WTC11 (cell line): ENCODE measurements at regions not wholly inside any gene's neighbourhood (a gene's known extent, or its start where the extent isn't known, plus 50 kb on each side); places are given as distances from the start of the nearest gene placed in this dataset.

Source experiments
- ATAC-seq: fragments of 200-7000 bp; cut with Tn5 transposase; 2 replicates; pipeline ENCODE4 v1.10.0; 2021; ENCODE audit warnings: mild to moderate bottlenecking, moderate library complexity
- CTCF ChIA-PET: fragments of 300-600 bp; sonication (Branson Sonifier 250); formaldehyde crosslinking; loops from one replicate; lab custom pipeline; 2021; ENCODE audit warnings: antibody characterized with exemption; lab: Charles Lee
- POLR2A ChIA-PET: fragments of 350-600 bp; sonication (Branson Sonifier 250); formaldehyde crosslinking; loops from one replicate; lab custom pipeline; 2021; ENCODE audit warnings: antibody characterized with exemption; lab: Charles Lee
- DNase-seq: peaks from one replicate; pipeline ENCODE4 v3.0.0; 2021; ENCODE audit warnings: low spot score
- H3K27ac Mint-ChIP-seq: 2 replicates; pipeline ENCODE4 v1.8.0; 2021; ENCODE audit warnings: mixed read lengths
- H3K27me3 Mint-ChIP-seq: 2 replicates; pipeline ENCODE4 v1.8.0; 2021; ENCODE audit warnings: low read depth, mild to moderate bottlenecking, moderate library complexity, mixed read lengths
- H3K36me3 Mint-ChIP-seq: 2 replicates; pipeline ENCODE4 v1.8.0; 2021; ENCODE audit warnings: mixed read lengths
- H3K4me1 Mint-ChIP-seq: 2 replicates; pipeline ENCODE4 v1.8.0; 2022; ENCODE audit warnings: mixed read lengths
- H3K4me3 Mint-ChIP-seq: 2 replicates; pipeline ENCODE4 v1.8.0; 2021; ENCODE audit warnings: mild to moderate bottlenecking, moderate library complexity, mixed read lengths
- H3K9me3 Mint-ChIP-seq: 2 replicates; pipeline ENCODE4 v1.8.0; 2021; ENCODE audit warnings: mixed read lengths
- AFF4 ChIP-seq: sonication (generic); formaldehyde crosslinking; IDR thresholded peaks from 2 replicates; pipeline ENCODE4 v1.8.1; 2023; ENCODE audit warnings: mild to moderate bottlenecking, missing genetic modification reagents, borderline replicate concordance
- ATF1 ChIP-seq: sonication (generic); formaldehyde crosslinking; IDR thresholded peaks from 2 replicates; pipeline ENCODE4 v1.8.1; 2023; ENCODE audit warnings: mild to moderate bottlenecking, moderate library complexity, missing genetic modification reagents
- CREM ChIP-seq: sonication (generic); formaldehyde crosslinking; IDR thresholded peaks from 2 replicates; pipeline ENCODE4 v1.8.1; 2022; ENCODE audit warnings: mild to moderate bottlenecking, missing genetic modification reagents, moderate library complexity
- CTCF ChIP-seq: fragments of 200-600 bp; IDR thresholded peaks from 2 replicates; pipeline ENCODE4 v1.8.0; 2022; ENCODE audit warnings: antibody characterized with exemption
- NFATC4 ChIP-seq: fragments of 250-450 bp; sonication (Bioruptor Pico); IDR thresholded peaks from 2 replicates; pipeline ENCODE4 v1.9.0; 2021; ENCODE audit warnings: mild to moderate bottlenecking
- NR2C2 ChIP-seq: sonication (generic); formaldehyde crosslinking; IDR thresholded peaks from 2 replicates; pipeline ENCODE4 v1.8.0; 2022; ENCODE audit warnings: mild to moderate bottlenecking, missing genetic modification reagents
- OVOL2 ChIP-seq: fragments of 250-450 bp; sonication (Bioruptor Pico); IDR thresholded peaks from 2 replicates; pipeline ENCODE4 v1.9.0; 2021; ENCODE audit warnings: mild to moderate bottlenecking, borderline replicate concordance
- SMAD4 ChIP-seq: sonication (generic); formaldehyde crosslinking; IDR thresholded peaks from 2 replicates; pipeline ENCODE4 v1.8.0; 2022; ENCODE audit warnings: mild to moderate bottlenecking, missing genetic modification reagents
- STAT6 ChIP-seq: sonication (generic); formaldehyde crosslinking; conservative IDR thresholded peaks from 2 replicates; pipeline ENCODE4 v1.8.1; 2023; ENCODE audit warnings: mild to moderate bottlenecking, low read depth, missing genetic modification reagents, moderate library complexity
- TCF7 ChIP-seq: sonication (generic); formaldehyde crosslinking; IDR thresholded peaks from 2 replicates; pipeline ENCODE4 v1.8.0; 2022; ENCODE audit warnings: mild to moderate bottlenecking, low read depth, missing genetic modification reagents, moderate library complexity
- ZMAT4 ChIP-seq: fragments of 250-450 bp; sonication (Bioruptor Pico); IDR thresholded peaks from 2 replicates; pipeline ENCODE4 v1.9.0; 2021; ENCODE audit warnings: mild to moderate bottlenecking
- ZNF512 ChIP-seq: sonication (generic); formaldehyde crosslinking; IDR thresholded peaks from 2 replicates; pipeline ENCODE4 v1.8.1; 2022; ENCODE audit warnings: missing genetic modification reagents, borderline replicate concordance
- TF ChIP-seq, protein P1 (sequence below): fragments of 250-450 bp; sonication (Bioruptor Pico); IDR thresholded peaks from 2 replicates; pipeline ENCODE4 v1.8.0; 2021; ENCODE audit warnings: mild to moderate bottlenecking
- TF ChIP-seq, protein P2 (sequence below): fragments of 250-450 bp; sonication (Bioruptor Pico); IDR thresholded peaks from 2 replicates; pipeline ENCODE4 v1.9.0; 2021; ENCODE audit warnings: mild to moderate bottlenecking
- TF ChIP-seq, protein P3 (sequence below): sonication (generic); formaldehyde crosslinking; IDR thresholded peaks from 2 replicates; pipeline ENCODE4 v1.8.1; 2023; ENCODE audit warnings: mild to moderate bottlenecking, missing genetic modification reagents

GRCh38 chr1:4044967-4045366, 144.9 kb upstream of the C1orf174 start:
- no peak for ATAC-seq
- H3K9me3 Mint-ChIP-seq, result peaks cover 62% of the 10 kb centered on the region
- peaks cover 11% of the 10 kb centered on the region for H3K27me3 Mint-ChIP-seq
- H3K36me3 Mint-ChIP-seq, result peaks cover 51% of the 10 kb centered on the region
- DNase-seq, result no peak
- no peak overlapping the region for H3K27ac Mint-ChIP-seq
- POLR2A ChIA-PET, result no interaction called here
- H3K4me1 Mint-ChIP-seq, result no peaks in the 10 kb centered on the region
- TF ChIP-seq, protein P1, sequence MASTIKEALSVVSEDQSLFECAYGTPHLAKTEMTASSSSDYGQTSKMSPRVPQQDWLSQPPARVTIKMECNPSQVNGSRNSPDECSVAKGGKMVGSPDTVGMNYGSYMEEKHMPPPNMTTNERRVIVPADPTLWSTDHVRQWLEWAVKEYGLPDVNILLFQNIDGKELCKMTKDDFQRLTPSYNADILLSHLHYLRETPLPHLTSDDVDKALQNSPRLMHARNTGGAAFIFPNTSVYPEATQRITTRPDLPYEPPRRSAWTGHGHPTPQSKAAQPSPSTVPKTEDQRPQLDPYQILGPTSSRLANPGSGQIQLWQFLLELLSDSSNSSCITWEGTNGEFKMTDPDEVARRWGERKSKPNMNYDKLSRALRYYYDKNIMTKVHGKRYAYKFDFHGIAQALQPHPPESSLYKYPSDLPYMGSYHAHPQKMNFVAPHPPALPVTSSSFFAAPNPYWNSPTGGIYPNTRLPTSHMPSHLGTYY (CRISPR knock-in tag), result no peak
- TF ChIP-seq SMAD4 (CRISPR knock-in tag) (no peak), NR2C2 (no peak), OVOL2 (CRISPR knock-in tag) (no peak), AFF4 (CRISPR knock-in tag) (no peak), CREM (CRISPR knock-in tag) (no peak)
- TF ChIP-seq, protein P2, sequence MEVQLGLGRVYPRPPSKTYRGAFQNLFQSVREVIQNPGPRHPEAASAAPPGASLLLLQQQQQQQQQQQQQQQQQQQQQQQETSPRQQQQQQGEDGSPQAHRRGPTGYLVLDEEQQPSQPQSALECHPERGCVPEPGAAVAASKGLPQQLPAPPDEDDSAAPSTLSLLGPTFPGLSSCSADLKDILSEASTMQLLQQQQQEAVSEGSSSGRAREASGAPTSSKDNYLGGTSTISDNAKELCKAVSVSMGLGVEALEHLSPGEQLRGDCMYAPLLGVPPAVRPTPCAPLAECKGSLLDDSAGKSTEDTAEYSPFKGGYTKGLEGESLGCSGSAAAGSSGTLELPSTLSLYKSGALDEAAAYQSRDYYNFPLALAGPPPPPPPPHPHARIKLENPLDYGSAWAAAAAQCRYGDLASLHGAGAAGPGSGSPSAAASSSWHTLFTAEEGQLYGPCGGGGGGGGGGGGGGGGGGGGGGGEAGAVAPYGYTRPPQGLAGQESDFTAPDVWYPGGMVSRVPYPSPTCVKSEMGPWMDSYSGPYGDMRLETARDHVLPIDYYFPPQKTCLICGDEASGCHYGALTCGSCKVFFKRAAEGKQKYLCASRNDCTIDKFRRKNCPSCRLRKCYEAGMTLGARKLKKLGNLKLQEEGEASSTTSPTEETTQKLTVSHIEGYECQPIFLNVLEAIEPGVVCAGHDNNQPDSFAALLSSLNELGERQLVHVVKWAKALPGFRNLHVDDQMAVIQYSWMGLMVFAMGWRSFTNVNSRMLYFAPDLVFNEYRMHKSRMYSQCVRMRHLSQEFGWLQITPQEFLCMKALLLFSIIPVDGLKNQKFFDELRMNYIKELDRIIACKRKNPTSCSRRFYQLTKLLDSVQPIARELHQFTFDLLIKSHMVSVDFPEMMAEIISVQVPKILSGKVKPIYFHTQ, result no peak
- H3K4me3 Mint-ChIP-seq, result no peak overlapping the region
- CTCF ChIA-PET, result no interaction called here

DNA sequence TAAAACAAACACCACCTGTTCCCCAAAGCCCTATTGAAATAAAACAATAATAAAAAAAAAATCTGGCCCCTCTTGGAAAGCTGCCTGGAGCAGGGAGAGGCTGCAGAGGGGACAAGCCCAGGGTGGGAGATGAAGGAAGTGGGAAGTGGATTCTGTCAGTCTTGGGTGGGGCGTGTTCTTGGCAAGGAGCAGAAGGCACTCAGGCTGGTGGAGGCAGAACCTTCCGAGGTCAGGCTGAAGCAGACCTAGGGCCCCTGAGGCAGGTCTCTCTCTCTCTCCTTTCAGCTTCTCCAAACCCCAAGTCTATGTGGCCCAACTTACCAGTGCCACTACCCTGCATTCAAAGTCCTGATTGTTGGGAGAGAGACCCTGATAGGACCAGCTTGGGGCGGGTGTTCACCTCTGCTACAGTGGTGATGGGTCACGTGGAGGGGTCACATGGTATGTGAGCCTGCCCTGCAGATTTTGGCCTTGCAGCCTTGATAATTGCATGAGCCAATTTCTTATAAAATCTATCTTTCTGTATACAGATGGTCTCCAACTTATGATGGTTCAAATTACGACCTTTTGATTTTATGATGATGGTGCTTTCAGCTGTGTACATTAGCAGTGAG, 145.4 kb upstream of the C1orf174 start:
- POLR2A ChIA-PET, result no interaction called here
- no peak for DNase-seq
- no peak for ATAC-seq
- H3K27me3 Mint-ChIP-seq, result peaks cover 11% of the 10 kb centered on the region
- H3K4me3 Mint-ChIP-seq, result no peak overlapping the region
- no peak overlapping the region for H3K27ac Mint-ChIP-seq
- CTCF ChIA-PET, result no interaction called here
- H3K36me3 Mint-ChIP-seq, result peaks cover 49% of the 10 kb centered on the region
- H3K4me1 Mint-ChIP-seq, result no peaks in the 10 kb centered on the region
- H3K9me3 Mint-ChIP-seq, result peaks cover 62% of the 10 kb centered on the region
- TF ChIP-seq, protein P3, sequence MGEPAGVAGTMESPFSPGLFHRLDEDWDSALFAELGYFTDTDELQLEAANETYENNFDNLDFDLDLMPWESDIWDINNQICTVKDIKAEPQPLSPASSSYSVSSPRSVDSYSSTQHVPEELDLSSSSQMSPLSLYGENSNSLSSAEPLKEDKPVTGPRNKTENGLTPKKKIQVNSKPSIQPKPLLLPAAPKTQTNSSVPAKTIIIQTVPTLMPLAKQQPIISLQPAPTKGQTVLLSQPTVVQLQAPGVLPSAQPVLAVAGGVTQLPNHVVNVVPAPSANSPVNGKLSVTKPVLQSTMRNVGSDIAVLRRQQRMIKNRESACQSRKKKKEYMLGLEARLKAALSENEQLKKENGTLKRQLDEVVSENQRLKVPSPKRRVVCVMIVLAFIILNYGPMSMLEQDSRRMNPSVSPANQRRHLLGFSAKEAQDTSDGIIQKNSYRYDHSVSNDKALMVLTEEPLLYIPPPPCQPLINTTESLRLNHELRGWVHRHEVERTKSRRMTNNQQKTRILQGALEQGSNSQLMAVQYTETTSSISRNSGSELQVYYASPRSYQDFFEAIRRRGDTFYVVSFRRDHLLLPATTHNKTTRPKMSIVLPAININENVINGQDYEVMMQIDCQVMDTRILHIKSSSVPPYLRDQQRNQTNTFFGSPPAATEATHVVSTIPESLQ, result no peak
- no peak for TF ChIP-seq NFATC4
- no peak for TF ChIP-seq STAT6 (CRISPR knock-in tag)
- no peak for TF ChIP-seq ATF1 (CRISPR knock-in tag)
- no peak for TF ChIP-seq CTCF
- no peak for TF ChIP-seq ZMAT4 (CRISPR knock-in tag)
- TF ChIP-seq ZNF512 (CRISPR knock-in tag), result no peak
- no peak for TF ChIP-seq TCF7 (CRISPR knock-in tag)
